HepG2 (cell line): ENCODE measurements at regions not wholly inside any gene's neighbourhood (a gene's known extent, or its start where the extent isn't known, plus 50 kb on each side); places are given as distances from the start of the nearest gene placed in this dataset.

Source experiments
- BHLHE40 ChIP-seq: IDR thresholded peaks from 2 replicates; pipeline ENCODE4 v1.6.1; 2011; ENCODE audit warnings: low read length, improper control_type of control experiment
- FLYWCH1 ChIP-seq: sonication (generic); formaldehyde crosslinking; IDR thresholded peaks from 2 replicates; pipeline ENCODE4 v1.8.1; 2023; ENCODE audit warnings: mild to moderate bottlenecking, missing genetic modification reagents
- RAD21 ChIP-seq: fragments of 450-650 bp; formaldehyde crosslinking; IDR thresholded peaks from 2 replicates; pipeline ENCODE4 v1.5.0; 2020; ENCODE audit warnings: mild to moderate bottlenecking
- REPIN1 ChIP-seq: sonication (generic); formaldehyde crosslinking; IDR thresholded peaks from 2 replicates; pipeline ENCODE4 v1.8.0; 2022; ENCODE audit warnings: missing genetic modification reagents, low read depth, mild to moderate bottlenecking, borderline replicate concordance
- RXRA ChIP-seq: sonication (generic); formaldehyde crosslinking; IDR thresholded peaks from 2 replicates; pipeline ENCODE4 v1.5.1; 2020; ENCODE audit warnings: missing genetic modification reagents
- TCF7 ChIP-seq: sonication (generic); IDR thresholded peaks from 2 replicates; pipeline ENCODE4 v1.6.1; 2016; ENCODE audit warnings: antibody characterized with exemption, low read depth
- TF ChIP-seq, protein P1 (sequence below): sonication (generic); formaldehyde crosslinking; IDR thresholded peaks from 2 replicates; pipeline ENCODE4 v1.5.0; 2020; ENCODE audit warnings: mild to moderate bottlenecking, missing genetic modification reagents, moderate library complexity
- TF ChIP-seq, protein P2 (sequence below): sonication (generic); formaldehyde crosslinking; IDR thresholded peaks from 2 replicates; pipeline ENCODE4 v1.4.0; 2020; ENCODE audit warnings: missing genetic modification reagents

DNA sequence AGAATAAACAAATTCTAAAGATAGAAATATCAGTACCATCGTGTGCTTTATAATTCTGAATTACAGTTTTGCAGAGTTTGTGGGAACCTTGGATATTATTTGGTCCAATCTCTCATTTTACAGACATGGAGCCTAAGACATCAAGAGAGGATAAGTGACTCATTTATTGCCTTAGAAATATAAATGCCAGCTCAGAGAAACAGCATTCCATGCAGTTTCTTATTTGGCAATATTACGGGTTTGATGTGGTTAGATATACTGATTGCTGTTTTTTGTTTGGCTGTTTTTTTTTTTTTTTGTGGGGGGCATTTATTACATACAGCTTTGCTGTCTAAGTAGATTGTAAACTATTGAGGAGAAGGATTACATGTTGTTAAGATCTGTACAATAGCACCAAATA lies 1241.1 kb upstream of the LRRTM1 start:
- TF ChIP-seq RXRA (CRISPR knock-in tag) (no peak), RAD21 (CRISPR knock-in tag) (no peak), TCF7 (no peak), BHLHE40 (no peak), FLYWCH1 (CRISPR knock-in tag) (no peak), REPIN1 (CRISPR knock-in tag) (no peak)
- TF ChIP-seq, protein P1, sequence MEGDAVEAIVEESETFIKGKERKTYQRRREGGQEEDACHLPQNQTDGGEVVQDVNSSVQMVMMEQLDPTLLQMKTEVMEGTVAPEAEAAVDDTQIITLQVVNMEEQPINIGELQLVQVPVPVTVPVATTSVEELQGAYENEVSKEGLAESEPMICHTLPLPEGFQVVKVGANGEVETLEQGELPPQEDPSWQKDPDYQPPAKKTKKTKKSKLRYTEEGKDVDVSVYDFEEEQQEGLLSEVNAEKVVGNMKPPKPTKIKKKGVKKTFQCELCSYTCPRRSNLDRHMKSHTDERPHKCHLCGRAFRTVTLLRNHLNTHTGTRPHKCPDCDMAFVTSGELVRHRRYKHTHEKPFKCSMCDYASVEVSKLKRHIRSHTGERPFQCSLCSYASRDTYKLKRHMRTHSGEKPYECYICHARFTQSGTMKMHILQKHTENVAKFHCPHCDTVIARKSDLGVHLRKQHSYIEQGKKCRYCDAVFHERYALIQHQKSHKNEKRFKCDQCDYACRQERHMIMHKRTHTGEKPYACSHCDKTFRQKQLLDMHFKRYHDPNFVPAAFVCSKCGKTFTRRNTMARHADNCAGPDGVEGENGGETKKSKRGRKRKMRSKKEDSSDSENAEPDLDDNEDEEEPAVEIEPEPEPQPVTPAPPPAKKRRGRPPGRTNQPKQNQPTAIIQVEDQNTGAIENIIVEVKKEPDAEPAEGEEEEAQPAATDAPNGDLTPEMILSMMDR (CRISPR knock-in tag), result no peak
- TF ChIP-seq, protein P2, sequence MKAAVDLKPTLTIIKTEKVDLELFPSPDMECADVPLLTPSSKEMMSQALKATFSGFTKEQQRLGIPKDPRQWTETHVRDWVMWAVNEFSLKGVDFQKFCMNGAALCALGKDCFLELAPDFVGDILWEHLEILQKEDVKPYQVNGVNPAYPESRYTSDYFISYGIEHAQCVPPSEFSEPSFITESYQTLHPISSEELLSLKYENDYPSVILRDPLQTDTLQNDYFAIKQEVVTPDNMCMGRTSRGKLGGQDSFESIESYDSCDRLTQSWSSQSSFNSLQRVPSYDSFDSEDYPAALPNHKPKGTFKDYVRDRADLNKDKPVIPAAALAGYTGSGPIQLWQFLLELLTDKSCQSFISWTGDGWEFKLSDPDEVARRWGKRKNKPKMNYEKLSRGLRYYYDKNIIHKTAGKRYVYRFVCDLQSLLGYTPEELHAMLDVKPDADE, result no peak
